HCT116 (cell line): ENCODE measurements at regions not wholly inside any gene's neighbourhood (a gene's known extent, or its start where the extent isn't known, plus 50 kb on each side); places are given as distances from the start of the nearest gene placed in this dataset.

Experiments
- ATAC-seq: fragments of 200-7000 bp; cut with Tn5 transposase; 2 replicates; pipeline ENCODE4 v1.9.1; 2020; ENCODE audit warnings: mild to moderate bottlenecking, moderate library complexity
- BruUV-seq: library from RNA; stranded (reverse); fragments of 400-500 nt; replicated peaks from 2 replicates; lab custom pipeline; 2021; lab: Mats Ljungman, UMichigan
- CTCF ChIA-PET: fragments of 300-600 bp; sonication (Branson Sonifier 250); formaldehyde crosslinking; loops from one replicate; lab custom pipeline; 2021; ENCODE audit warnings: antibody characterized with exemption; lab: Charles Lee
- POLR2A ChIA-PET: fragments of 300-600, 350-600 bp; sonication (Branson Sonifier 250); formaldehyde crosslinking; loops from one replicate; lab custom pipeline; 2021; ENCODE audit warnings: antibody characterized with exemption; lab: Charles Lee
- RAD21 ChIA-PET, 2 experiments: fragments of 300-600 bp; sonication (Branson Sonifier 250); formaldehyde crosslinking; loops; one replicate each; lab custom pipeline; 2023; ENCODE audit warnings: low total read pairs in 2 of 2; ENCODE audit not compliant: uncharacterized antibody in 2 of 2, unreplicated experiment in 2 of 2, low non-redundant PET in 1 of 2; lab: Charles Lee
- DNase-seq: peaks from one replicate; pipeline ENCODE4 v3.0.0-alpha.2; 2010; ENCODE audit warnings: low read depth, low spot score
- H2AFZ ChIP-seq: fragments of 200-600 bp; shearing (Covaris generic), sonication (generic); 2 replicates; pipeline ENCODE4 v1.6.1; 2017; ENCODE audit warnings: low read depth, mixed run types, mixed read lengths, antibody characterized with exemption, low read length; ENCODE audit not compliant: poor library complexity, severe bottlenecking
- H3K27ac ChIP-seq: 2 replicates; pipeline ENCODE4 v1.5.1; 2012; ENCODE audit warnings: low read depth, low read length
- H3K27me3 ChIP-seq: fragments of 200-600 bp; sonication (generic); 2 replicates; pipeline ENCODE4 v1.6.1; 2016; ENCODE audit warnings: mixed run types, low read length, mixed read lengths; ENCODE audit not compliant: insufficient read depth
- H3K36me3 ChIP-seq, 2 experiments: fragments of 200-500 bp in 1 of 2; fragments of 200-600 bp in 1 of 2; sonication (Bioruptor generic) in 1 of 2; sonication (generic) in 1 of 2; 2 replicates each; pipeline versions ENCODE4 v1.5.1 to v1.6.1; 2014 to 2016; ENCODE audit warnings: low read length in 2 of 2, inconsistent platforms in 1 of 2, mixed read lengths in 1 of 2, mixed run types in 1 of 2; ENCODE audit not compliant: insufficient read depth in 2 of 2, control insufficient read depth in 1 of 2
- H3K4me1 ChIP-seq, 2 experiments: fragments of 200-600 bp in 1 of 2; sonication (generic) in 1 of 2; 2 replicates each; pipeline versions ENCODE4 v1.5.1 to v1.6.1; 2012 to 2017; ENCODE audit warnings: low read length in 2 of 2, inconsistent platforms in 1 of 2, mild to moderate bottlenecking in 1 of 2, mixed read lengths in 1 of 2, mixed run types in 1 of 2, moderate library complexity in 1 of 2; ENCODE audit not compliant: insufficient read depth in 2 of 2, control insufficient read depth in 1 of 2
- H3K4me2 ChIP-seq: fragments of 200-600 bp; sonication (generic); 2 replicates; pipeline ENCODE4 v1.6.1; 2017; ENCODE audit warnings: mixed run types, low read length, mixed read lengths
- H3K4me3 ChIP-seq, 2 experiments: fragments of 200-600 bp in 1 of 2; sonication (generic) in 1 of 2; replicated peaks in 1 of 2; 2 replicates each; pipeline ENCODE4 v1.5.1; 2011 to 2016; ENCODE audit warnings: low read length in 2 of 2, control low read depth in 1 of 2, low read depth in 1 of 2, mild to moderate bottlenecking in 1 of 2, mixed read lengths in 1 of 2, mixed run types in 1 of 2
- H3K79me2 ChIP-seq: fragments of 200-600 bp; sonication (generic); 2 replicates; pipeline ENCODE4 v1.6.1; 2017; ENCODE audit warnings: mild to moderate bottlenecking, mixed run types, low read length, moderate library complexity, mixed read lengths; ENCODE audit not compliant: insufficient read depth
- H3K9ac ChIP-seq: fragments of 200-600 bp; sonication (generic); 2 replicates; pipeline ENCODE4 v1.6.1; 2016; ENCODE audit warnings: low read length, mixed read lengths
- H3K9me2 ChIP-seq: fragments of 200-600 bp; sonication (generic), shearing (Covaris generic); 2 replicates; pipeline ENCODE4 v1.6.1; 2017; ENCODE audit warnings: mixed run types, mild to moderate bottlenecking, moderate library complexity; ENCODE audit not compliant: insufficient read depth
- H3K9me3 ChIP-seq, 2 experiments: fragments of 200-500 bp in 1 of 2; fragments of 200-600 bp in 1 of 2; sonication (Bioruptor generic) in 1 of 2; sonication (generic) in 1 of 2; 2 replicates each; pipeline ENCODE4 v1.6.1; 2014 to 2017; ENCODE audit warnings: low read length in 2 of 2, mixed read lengths in 2 of 2, inconsistent platforms in 1 of 2, low read depth in 1 of 2, mild to moderate bottlenecking in 1 of 2, mixed run types in 1 of 2, moderate library complexity in 1 of 2; ENCODE audit not compliant: control insufficient read depth in 1 of 2, insufficient read depth in 1 of 2
- H4K20me1 ChIP-seq: fragments of 200-600 bp; sonication (generic), shearing (Covaris generic); 2 replicates; pipeline ENCODE4 v1.6.1; 2017; ENCODE audit warnings: mixed run types, mild to moderate bottlenecking, moderate library complexity; ENCODE audit not compliant: insufficient read depth
- CBX3 ChIP-seq: IDR thresholded peaks from 2 replicates; pipeline ENCODE4 v1.6.1; 2012; ENCODE audit warnings: low read depth
- CEBPB ChIP-seq: IDR thresholded peaks from 2 replicates; pipeline ENCODE4 v1.6.1; 2012; ENCODE audit warnings: low read depth
- EZH2 ChIP-seq: fragments of 200-600 bp; sonication (generic); IDR thresholded peaks from 2 replicates; pipeline ENCODE4 v1.6.1; 2017; ENCODE audit warnings: antibody characterized with exemption, mixed run types
- EZH2phosphoT487 ChIP-seq: fragments of 200-600 bp; IDR thresholded peaks from 2 replicates; pipeline ENCODE4 v1.6.1; 2018; ENCODE audit warnings: antibody characterized with exemption, borderline replicate concordance
- FOSL1 ChIP-seq: IDR thresholded peaks from 2 replicates; pipeline ENCODE4 v1.6.1; 2012; ENCODE audit warnings: low read depth
- MAX ChIP-seq: IDR thresholded peaks from 2 replicates; pipeline ENCODE4 v1.6.1; 2012
- POLR2A ChIP-seq: IDR thresholded peaks from 2 replicates; pipeline ENCODE4 v1.7.0; 2011; ENCODE audit warnings: borderline replicate concordance; ENCODE audit not compliant: insufficient read depth, insufficient read length; ENCODE audit errors: extremely low read depth
- REST ChIP-seq: IDR thresholded peaks from 2 replicates; pipeline ENCODE4 v1.6.1; 2012; ENCODE audit warnings: low read depth
- SIN3A ChIP-seq: IDR thresholded peaks from 2 replicates; pipeline ENCODE4 v1.6.1; 2012; ENCODE audit warnings: low read depth
- SRF ChIP-seq: IDR thresholded peaks from 2 replicates; pipeline ENCODE4 v1.6.1; 2012; ENCODE audit warnings: low read depth
- TCF7L2 ChIP-seq: IDR thresholded peaks from 2 replicates; pipeline ENCODE4 v1.7.0; 2011; ENCODE audit warnings: borderline replicate concordance, inconsistent platforms; ENCODE audit not compliant: insufficient read depth, insufficient read length; ENCODE audit errors: extremely low read depth
- ZNF274 ChIP-seq: fragments of 200-500 bp; sonication (Bioruptor generic); IDR thresholded peaks from 2 replicates; pipeline ENCODE4 v1.6.1; 2014; ENCODE audit warnings: mild to moderate bottlenecking, low read depth, low read length, inconsistent platforms
- intact Hi-C: fragments of 100-400 bp; cut with micrococcal nuclease; formaldehyde crosslinking; loops from 2 replicates; pipeline ENCODE4 v1.10.0; 2022
- TF ChIP-seq, protein P1 (sequence below): IDR thresholded peaks from 2 replicates; pipeline ENCODE4 v1.6.1; 2012

GRCh38 chr17:34172390-34172918, 82.6 kb upstream of the CCL2 start:
- intact Hi-C loops, result no loop called here
- Histone ChIP-seq H3K79me2 (no peaks in the 10 kb centered on the region), H3K4me3 (no peak overlapping the region), H2AFZ (no peak overlapping the region), H3K4me2 (no peak overlapping the region), H3K9me2 (no peaks in the 10 kb centered on the region), H3K4me1 (no peaks in the 10 kb centered on the region), H3K27ac (no peak overlapping the region), H3K36me3 (no peaks in the 10 kb centered on the region), H3K9me3 (no peaks in the 10 kb centered on the region), H3K9ac (no peak overlapping the region), H3K27me3 (no peaks in the 10 kb centered on the region), H4K20me1 (no peaks in the 10 kb centered on the region)
- POLR2A ChIA-PET, result no interaction called here
- no peak for TF ChIP-seq REST
- no peak for TF ChIP-seq EZH2
- TF ChIP-seq POLR2A, result no peak
- no peak for TF ChIP-seq SIN3A
- TF ChIP-seq, protein P1, sequence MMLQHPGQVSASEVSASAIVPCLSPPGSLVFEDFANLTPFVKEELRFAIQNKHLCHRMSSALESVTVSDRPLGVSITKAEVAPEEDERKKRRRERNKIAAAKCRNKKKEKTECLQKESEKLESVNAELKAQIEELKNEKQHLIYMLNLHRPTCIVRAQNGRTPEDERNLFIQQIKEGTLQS, result no peak
- no peak for TF ChIP-seq EZH2phosphoT487
- TF ChIP-seq CEBPB, result no peak
- no peak for TF ChIP-seq ZNF274
- no peak for TF ChIP-seq MAX
- no peak for TF ChIP-seq FOSL1
- no peak for TF ChIP-seq SRF
- TF ChIP-seq CBX3, result no peak
- no peak for TF ChIP-seq TCF7L2
- CTCF ChIA-PET, result interaction anchor here (3.5 kb wide), 1 partner anchor 189 kb away, joined by 16 read pairs; no protein-coding TSS in a partner anchor
- DNase-seq (no peak), ATAC-seq (no peak)
- RAD21 ChIA-PET, result no interaction called here
- BruUV-seq, result no TSS peak
